SK-N-MC (cell line): ENCODE measurements at regions not wholly inside any gene's neighbourhood (a gene's known extent, or its start where the extent isn't known, plus 50 kb on each side); places are given as distances from the start of the nearest gene placed in this dataset.

Experiments
- EZH2 ChIP-seq: fragments of 200-600 bp; sonication (generic); IDR thresholded peaks from one replicate; pipeline ENCODE4 v1.6.1; 2017; ENCODE audit warnings: antibody characterized with exemption
- POLR2AphosphoS5 ChIP-seq: IDR thresholded peaks from 2 replicates; pipeline ENCODE4 v1.6.1; 2012; ENCODE audit warnings: mild to moderate bottlenecking, low read depth, low read length, borderline replicate concordance

DNA sequence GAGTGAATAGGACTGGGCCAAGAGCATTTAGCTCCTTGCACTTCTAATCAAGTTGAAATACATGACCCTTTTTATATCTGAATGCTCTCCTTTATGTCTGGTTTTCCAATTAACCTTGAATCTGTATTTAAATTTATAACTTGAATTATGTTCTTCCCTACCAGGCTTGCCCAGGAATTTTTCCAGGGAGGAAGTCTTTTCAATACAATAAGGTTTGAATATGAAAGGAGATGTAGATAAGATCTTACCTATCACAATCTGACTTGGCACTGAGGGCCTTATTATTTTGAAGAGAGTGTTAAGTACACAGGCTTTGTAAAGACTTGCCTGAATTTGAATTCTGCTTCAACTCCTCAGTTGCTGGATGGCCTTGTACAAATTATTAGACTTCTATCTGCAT is 555.7 kb downstream of the PCDH7 start:
- TF ChIP-seq EZH2 (no peak), POLR2AphosphoS5 (no peak)
